IMR-90 (cell line): ENCODE measurements at regions not wholly inside any gene's neighbourhood (a gene's known extent, or its start where the extent isn't known, plus 50 kb on each side); places are given as distances from the start of the nearest gene placed in this dataset.

Source experiments
- ATAC-seq: fragments of 200-7000 bp; cut with Tn5 transposase; 2 replicates; pipeline ENCODE4 v1.9.1; 2020; ENCODE audit warnings: low read depth, mild to moderate bottlenecking, moderate library complexity
- BruUV-seq: library from RNA; stranded (reverse); fragments of 400-500 nt; replicated peaks from 2 replicates; lab custom pipeline; 2021; lab: Mats Ljungman, UMichigan
- CTCF ChIA-PET: fragments of 300-600 bp; formaldehyde crosslinking; extraction: SDS; loops from one replicate; lab custom pipeline; 2021; ENCODE audit warnings: antibody characterized with exemption; lab: Yijun Ruan, JAX
- POLR2A ChIA-PET: fragments of 300-600 bp; sonication (Branson Sonifier 250); formaldehyde crosslinking; loops from one replicate; lab custom pipeline; 2022; ENCODE audit warnings: antibody characterized with exemption; ENCODE audit not compliant: unreplicated experiment; lab: Charles Lee
- DNase-seq: peaks from one replicate; pipeline ENCODE4 v3.0.0; 2013
- H2AFZ ChIP-seq: replicated peaks from 2 replicates; pipeline ENCODE3; 2013; ENCODE audit warnings: low read length, mild to moderate bottlenecking; ENCODE audit not compliant: poor library complexity
- H2AK5ac ChIP-seq: 2 replicates; pipeline ENCODE4 v1.6.1; 2013; ENCODE audit warnings: low read depth, low read length, inconsistent platforms
- H2AK9ac ChIP-seq: replicated peaks from 2 replicates; pipeline ENCODE3; 2013; ENCODE audit warnings: mild to moderate bottlenecking, low read depth, low read length, moderate library complexity; ENCODE audit not compliant: poor library complexity
- H2BK120ac ChIP-seq: 2 replicates; pipeline ENCODE4 v1.6.1; 2013; ENCODE audit warnings: low read depth, low read length, inconsistent platforms
- H2BK15ac ChIP-seq: 3 replicates; pipeline ENCODE4 v1.6.1; 2013; ENCODE audit warnings: low read depth, low read length, inconsistent platforms
- H2BK20ac ChIP-seq: 2 replicates; pipeline ENCODE4 v1.6.1; 2013; ENCODE audit warnings: low read depth, mild to moderate bottlenecking, inconsistent platforms, low read length, moderate library complexity
- H2BK5ac ChIP-seq: 2 replicates; pipeline ENCODE4 v1.6.1; 2013; ENCODE audit warnings: mild to moderate bottlenecking, low read depth, low read length, inconsistent platforms; ENCODE audit not compliant: poor library complexity, severe bottlenecking
- H3K14ac ChIP-seq: replicated peaks from 2 replicates; pipeline ENCODE4 v1.6.1; 2013; ENCODE audit warnings: low read depth, low read length, inconsistent platforms
- H3K18ac ChIP-seq: 2 replicates; pipeline ENCODE4 v1.6.1; 2013; ENCODE audit warnings: low read depth, low read length, control low read depth
- H3K23ac ChIP-seq: 2 replicates; pipeline ENCODE4 v1.6.1; 2013; ENCODE audit warnings: low read depth, low read length, inconsistent platforms
- H3K27ac ChIP-seq: 2 replicates; pipeline ENCODE4 v1.5.1; 2013; ENCODE audit warnings: mild to moderate bottlenecking, control low read depth, low read length; ENCODE audit not compliant: insufficient read depth
- H3K27me3 ChIP-seq: 2 replicates; pipeline ENCODE4 v1.6.1; 2013; ENCODE audit warnings: low read length; ENCODE audit not compliant: control insufficient read depth, insufficient read depth
- H3K36me3 ChIP-seq: 2 replicates; pipeline ENCODE4 v1.6.1; 2013; ENCODE audit warnings: low read length, mixed read lengths; ENCODE audit not compliant: control insufficient read depth, insufficient read depth
- H3K4ac ChIP-seq: 2 replicates; pipeline ENCODE4 v1.6.1; 2013; ENCODE audit warnings: low read depth, low read length, inconsistent platforms
- H3K4me1 ChIP-seq: 2 replicates; pipeline ENCODE4 v1.6.1; 2013; ENCODE audit warnings: low read length, mixed read lengths; ENCODE audit not compliant: control insufficient read depth, insufficient read depth
- H3K4me2 ChIP-seq: 2 replicates; pipeline ENCODE4 v1.6.1; 2013; ENCODE audit warnings: low read depth, mild to moderate bottlenecking, control low read depth, low read length, moderate library complexity
- H3K4me3 ChIP-seq: 2 replicates; pipeline ENCODE4 v1.5.1; 2013; ENCODE audit warnings: low read depth, mild to moderate bottlenecking, control low read depth, low read length, moderate library complexity; ENCODE audit not compliant: insufficient read depth
- H3K56ac ChIP-seq: 2 replicates; pipeline ENCODE4 v1.6.1; 2013; ENCODE audit warnings: low read length, inconsistent platforms; ENCODE audit not compliant: insufficient read depth; ENCODE audit errors: extremely low read depth
- H3K79me1 ChIP-seq, 2 experiments: 2 replicates each; pipeline ENCODE4 v1.6.1; 2013; ENCODE audit warnings: low read length in 2 of 2, inconsistent platforms in 1 of 2, low read depth in 1 of 2
- H3K9ac ChIP-seq: 2 replicates; pipeline ENCODE4 v1.6.1; 2013; ENCODE audit warnings: low read depth, low read length, control low read depth
- H3K9me1 ChIP-seq: 2 replicates; pipeline ENCODE4 v1.6.1; 2013; ENCODE audit warnings: low read length, inconsistent platforms; ENCODE audit not compliant: insufficient read depth
- H3K9me3 ChIP-seq: 2 replicates; pipeline ENCODE4 v1.6.1; 2013; ENCODE audit warnings: low read length; ENCODE audit not compliant: control insufficient read depth, insufficient read depth
- H4K20me1 ChIP-seq: 2 replicates; pipeline ENCODE4 v1.6.1; 2013; ENCODE audit warnings: low read length, inconsistent platforms; ENCODE audit not compliant: insufficient read depth
- H4K5ac ChIP-seq: 2 replicates; pipeline ENCODE4 v1.6.1; 2013; ENCODE audit warnings: mild to moderate bottlenecking, low read depth, low read length, control low read depth
- H4K8ac ChIP-seq, 2 experiments: 2 replicates each; pipeline ENCODE4 v1.6.1; 2013; ENCODE audit warnings: low read depth in 2 of 2, low read length in 2 of 2, control low read depth in 1 of 2, inconsistent platforms in 1 of 2
- H4K91ac ChIP-seq: 2 replicates; pipeline ENCODE4 v1.6.1; 2013; ENCODE audit warnings: low read depth, low read length, inconsistent platforms; ENCODE audit not compliant: insufficient read depth
- BHLHE40 ChIP-seq: fragments of 150-350 bp; IDR thresholded peaks from 2 replicates; pipeline ENCODE4 v1.6.1; 2016; ENCODE audit warnings: mild to moderate bottlenecking, low read depth, low read length
- CHD1 ChIP-seq: IDR thresholded peaks from 2 replicates; pipeline ENCODE4 v1.6.1; 2012; ENCODE audit warnings: low read depth, low read length, improper control_type of control experiment
- MAFK ChIP-seq: IDR thresholded peaks from 2 replicates; pipeline ENCODE4 v1.6.1; 2012; ENCODE audit warnings: low read depth, low read length, improper control_type of control experiment
- WGBS, 2 experiments: methylation state at CpG; one replicate each; pipeline versions ENCODE4 v1.1.5 to v1.1.7; 2013; ENCODE audit warnings: missing lambda C conversion rate in 2 of 2; ENCODE audit not compliant: insufficient read length in 1 of 2; ENCODE audit errors: extremely low coverage in 2 of 2; 5-methylcytosine and 5-hydroxymethylcytosine counted together
- dilution Hi-C: fragments of 300-500 bp; cut with HindIII; formaldehyde crosslinking; loops from one replicate; pipeline ENCODE4 v1.14.3; 2018; ENCODE audit warnings: low sequenced_read_pairs; ENCODE audit not compliant: unreplicated experiment
- in situ Hi-C: fragments of 300-500 bp; cut with MboI; formaldehyde crosslinking; loops from 3 replicates; pipeline ENCODE4 v1.14.3; 2019; ENCODE audit warnings: low sequenced_read_pairs, inconsistent platforms, mixed read lengths
- intact Hi-C: fragments of 100-400 bp; cut with micrococcal nuclease; formaldehyde crosslinking; loops from 2 replicates; pipeline ENCODE4 v1.10.0; 2022
- TF ChIP-seq, protein P1 (sequence below): fragments of 150-350 bp; IDR thresholded peaks from 2 replicates; pipeline ENCODE4 v1.6.1; 2017; ENCODE audit warnings: mild to moderate bottlenecking, antibody characterized with exemption, low read length, low read depth

DNA sequence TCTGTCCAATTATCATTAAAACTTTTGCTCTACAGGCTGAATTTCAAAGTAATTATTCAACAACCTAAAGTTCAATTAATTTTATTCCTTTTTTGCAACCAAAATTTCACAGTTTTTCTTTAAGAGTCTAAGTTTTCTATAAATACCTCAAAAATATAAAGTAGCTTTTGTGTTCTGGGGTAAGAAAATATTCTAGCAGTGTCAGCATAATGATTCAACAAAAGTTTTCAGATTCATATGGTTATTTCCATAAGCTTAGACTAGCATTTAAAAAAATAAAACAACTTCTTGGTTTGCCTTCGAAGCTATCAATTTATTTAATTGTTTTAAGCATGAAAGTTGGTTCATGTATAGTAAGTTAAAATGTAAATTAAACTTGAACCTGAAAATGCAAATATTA is 1962.3 kb upstream of the CDH6 start:
- no CpG with 5 or more reads among the region's 1 CpG for WGBS, 2 experiments
- dilution Hi-C loops (no loop called here), in situ Hi-C loops (no loop called here), intact Hi-C loops (no loop called here)
- no peak overlapping the region for H3K4ac ChIP-seq
- H3K9ac ChIP-seq, result no peak overlapping the region
- no peak overlapping the region for H2BK120ac ChIP-seq
- H4K91ac ChIP-seq, result no peak overlapping the region
- no peak overlapping the region for H2AK9ac ChIP-seq
- H2BK20ac ChIP-seq, result no peak overlapping the region
- no peak overlapping the region for H3K4me2 ChIP-seq
- DNase-seq (no peak), ATAC-seq (no peak)
- POLR2A ChIA-PET, result no interaction called here
- H3K4me1 ChIP-seq, result no peaks in the 10 kb centered on the region
- CTCF ChIA-PET, result no interaction called here
- H3K9me1 ChIP-seq, result no peaks in the 10 kb centered on the region
- H4K20me1 ChIP-seq, result no peaks in the 10 kb centered on the region
- no peak overlapping the region for H3K4me3 ChIP-seq
- H3K79me1 ChIP-seq, result no peaks in the 10 kb centered on the region
- H2BK15ac ChIP-seq, result no peak overlapping the region
- no peak for TF ChIP-seq BHLHE40
- TF ChIP-seq MAFK, result peak; percentile 47; the same call in 1 of the 2 replicates
- TF ChIP-seq CHD1, result no peak
- TF ChIP-seq, protein P1, sequence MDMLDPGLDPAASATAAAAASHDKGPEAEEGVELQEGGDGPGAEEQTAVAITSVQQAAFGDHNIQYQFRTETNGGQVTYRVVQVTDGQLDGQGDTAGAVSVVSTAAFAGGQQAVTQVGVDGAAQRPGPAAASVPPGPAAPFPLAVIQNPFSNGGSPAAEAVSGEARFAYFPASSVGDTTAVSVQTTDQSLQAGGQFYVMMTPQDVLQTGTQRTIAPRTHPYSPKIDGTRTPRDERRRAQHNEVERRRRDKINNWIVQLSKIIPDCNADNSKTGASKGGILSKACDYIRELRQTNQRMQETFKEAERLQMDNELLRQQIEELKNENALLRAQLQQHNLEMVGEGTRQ, result no peak
- no peak overlapping the region for H4K8ac ChIP-seq
- H2BK5ac ChIP-seq, result no peak overlapping the region
- no peaks in the 10 kb centered on the region for H3K36me3 ChIP-seq
- H3K23ac ChIP-seq, result no peak overlapping the region
- H2AFZ ChIP-seq, result no peak overlapping the region
- H3K27me3 ChIP-seq, result no peaks in the 10 kb centered on the region
- no peak overlapping the region for H4K5ac ChIP-seq
- H3K18ac ChIP-seq, result no peak overlapping the region
- no TSS peak for BruUV-seq
- no peak overlapping the region for H2AK5ac ChIP-seq
- peaks cover 2% of the 10 kb centered on the region; the same call in 1 of the 2 replicates for H3K9me3 ChIP-seq
- H3K14ac ChIP-seq, result no peak overlapping the region
- no peak overlapping the region for H3K27ac ChIP-seq
- H3K56ac ChIP-seq, result no peak overlapping the region
